HG02571 (cell line): ENCODE measurements at regions not wholly inside any gene's neighbourhood (a gene's known extent, or its start where the extent isn't known, plus 50 kb on each side); places are given as distances from the start of the nearest gene placed in this dataset.

Experiments used
- ATAC-seq: cut with Tn5 transposase; IDR thresholded peaks from one replicate; pipeline ENCODE4 v1.9.1; 2021; ENCODE audit warnings: mild to moderate bottlenecking, moderate library complexity; ENCODE audit not compliant: unreplicated experiment

- ATAC-seq: no peak
Observed at GRCh38 chr3:111339017-111339416, 203.0 kb upstream of the CD96 start.

GRCh38 chr3:111351334-111351733, 190.7 kb upstream of the CD96 start:
- ATAC-seq: no peak

GRCh38 chr3:111352585-111352984, 189.4 kb upstream of the CD96 start:
- no peak for ATAC-seq

GRCh38 chr3:111359261-111360030, 182.6 kb upstream of the CD96 start:
- ATAC-seq: no peak

- ATAC-seq: no peak
Observed at GRCh38 chr3:111362381-111363009, 179.5 kb upstream of the CD96 start.

GRCh38 chr3:111366515-111366914, 175.5 kb upstream of the CD96 start:
- no peak for ATAC-seq

- ATAC-seq: no peak
Observed at GRCh38 chr3:111368056-111368455, 173.9 kb upstream of the CD96 start.

GRCh38 chr3:111369958-111370357, 172.0 kb upstream of the CD96 start:
- ATAC-seq: no peak

- no peak for ATAC-seq
Observed at GRCh38 chr3:111373239-111373638, 168.8 kb upstream of the CD96 start.

GRCh38 chr3:111373861-111374260, 168.1 kb upstream of the CD96 start:
- ATAC-seq: no peak

GRCh38 chr3:111385971-111386495, 156.0 kb upstream of the CD96 start:
- ATAC-seq: no peak

- ATAC-seq: no peak
Observed at GRCh38 chr3:111392894-111393398, 149.1 kb upstream of the CD96 start.

GRCh38 chr3:111412656-111413055, 129.3 kb upstream of the CD96 start:
- no peak for ATAC-seq

- no peak for ATAC-seq
Observed at GRCh38 chr3:111414531-111414930, 127.5 kb upstream of the CD96 start.

GRCh38 chr3:111415018-111415417, 127.0 kb upstream of the CD96 start:
- ATAC-seq: no peak

- no peak for ATAC-seq
Observed at GRCh38 chr3:111418391-111418790, 123.6 kb upstream of the CD96 start.

- no peak for ATAC-seq
Observed at GRCh38 chr3:111428301-111428700, 113.7 kb upstream of the CD96 start.

- ATAC-seq: no peak
Observed at GRCh38 chr3:111434941-111435622, 106.9 kb upstream of the CD96 start.

- ATAC-seq: no peak
Observed at GRCh38 chr3:111438283-111438682, 103.7 kb upstream of the CD96 start.

- no peak for ATAC-seq
Observed at GRCh38 chr3:111454551-111454950, 87.4 kb upstream of the CD96 start.

GRCh38 chr3:111465081-111465670, 76.8 kb upstream of the CD96 start:
- no peak for ATAC-seq
